Tibial nerve (tissue), 4 donors: ENCODE measurements at regions not wholly inside any gene's neighbourhood (a gene's known extent, or its start where the extent isn't known, plus 50 kb on each side); places are given as distances from the start of the nearest gene placed in this dataset.
A peak's percentile ranks its signal among the peaks of the same experiment; 100 is the strongest.

Experiments
- DNase-seq, 2 donors: peaks; one replicate each; pipeline ENCODE4 v3.0.0-alpha.2; 2019; ENCODE audit warnings: low spot score in 2 of 2
- H3K27ac ChIP-seq, 4 donors: fragments of 200-600 bp; sonication (generic) in 3 of 4; one replicate each; pipeline ENCODE4 v1.5.1; 2017 to 2019; ENCODE audit warnings: mild to moderate bottlenecking in 1 of 4
- H3K27me3 ChIP-seq, 2 donors: fragments of 200-600 bp; sonication (generic) in 1 of 2; one replicate each; pipeline versions ENCODE4 v1.5.1 to v1.6.0; 2017 to 2019
- H3K36me3 ChIP-seq, 3 donors: fragments of 200-600 bp; sonication (generic); one replicate each; pipeline ENCODE4 v1.5.1; 2018 to 2019
- H3K4me1 ChIP-seq, 4 donors: fragments of 200-600 bp; sonication (generic) in 3 of 4; one replicate each; pipeline ENCODE4 v1.5.1; 2017 to 2019
- H3K4me3 ChIP-seq, 4 donors: fragments of 200-600 bp; sonication (generic) in 3 of 4; one replicate each; pipeline ENCODE4 v1.5.1; 2017 to 2019; ENCODE audit warnings: mild to moderate bottlenecking in 1 of 4, moderate library complexity in 1 of 4
- H3K9me3 ChIP-seq, 4 donors: fragments of 200-600 bp; sonication (generic) in 3 of 4; one replicate each; pipeline ENCODE4 v1.5.1; 2017 to 2019
- CTCF ChIP-seq, 5 experiments: fragments of 200-600 bp in 3 of 5; fragments of 450-650 bp in 2 of 5; sonication (generic) in 3 of 5; IDR thresholded peaks; one replicate each; pipeline ENCODE4 v1.5.1; 2016 to 2019; ENCODE audit warnings: antibody characterized with exemption in 5 of 5, mild to moderate bottlenecking in 3 of 5, moderate library complexity in 2 of 5
- EP300 ChIP-seq, 2 donors: sonication (generic); formaldehyde crosslinking; IDR thresholded peaks; one replicate each; pipeline ENCODE4 v1.6.1; 2017; ENCODE audit warnings: antibody characterized with exemption in 2 of 2, mild to moderate bottlenecking in 1 of 2
- POLR2A ChIP-seq, 2 donors: fragments of 450-650 bp; IDR thresholded peaks; one replicate each; pipeline ENCODE4 v1.6.1; 2017; ENCODE audit warnings: antibody characterized with exemption in 2 of 2, mild to moderate bottlenecking in 2 of 2, moderate library complexity in 2 of 2
- WGBS, 2 donors: methylation state at CpG; one replicate each; pipeline ENCODE4 v1.1.5; 2018; 5-methylcytosine and 5-hydroxymethylcytosine counted together

- no peaks in the 10 kb centered on the region for H3K4me1 ChIP-seq
- TF ChIP-seq POLR2A (IDR thresholded peaks at IDR 0.05) (no peak), EP300 (IDR thresholded peaks at IDR 0.05) (no peak), CTCF (IDR thresholded peaks at IDR 0.05) (no peak)
- no peaks in the 10 kb centered on the region for H3K27me3 ChIP-seq
- WGBS, 2 donors = 59 to 71% methylated on average over 9 of the region's 9 CpGs
- no peaks in the 10 kb centered on the region for H3K36me3 ChIP-seq
- H3K9me3 ChIP-seq = peaks cover 0 to 7% (median 0%) of the 10 kb centered on the region in 4 donors
- DNase-seq = no peak
- H3K4me3 ChIP-seq = no peak overlapping the region
- H3K27ac ChIP-seq = no peak overlapping the region
Measured at GRCh38 chr19:29119590-29119989, 93.4 kb downstream of the UQCRFS1 start.

GRCh38 chr19:29118389-29118788 is 94.6 kb downstream of the UQCRFS1 start:
- no peaks in the 10 kb centered on the region for H3K4me1 ChIP-seq
- H3K36me3 ChIP-seq = no peaks in the 10 kb centered on the region
- no peaks in the 10 kb centered on the region for H3K9me3 ChIP-seq
- H3K4me3 ChIP-seq = no peak overlapping the region
- peak in 1 of 2 donors; percentile 21 for DNase-seq
- H3K27ac ChIP-seq = no peak overlapping the region
- TF ChIP-seq CTCF (IDR thresholded peaks at IDR 0.05) = no peak
- TF ChIP-seq EP300 (IDR thresholded peaks at IDR 0.05) = peak in 1 of 2 donors; percentile 19
- TF ChIP-seq POLR2A (IDR thresholded peaks at IDR 0.05) = no peak
- WGBS, 2 donors = 26 to 32% methylated on average over 3 of the region's 3 CpGs
- no peaks in the 10 kb centered on the region for H3K27me3 ChIP-seq

GRCh38 chr19:29117926-29118325 is 95.0 kb downstream of the UQCRFS1 start:
- H3K27me3 ChIP-seq = no peaks in the 10 kb centered on the region
- WGBS, 2 donors = 43 to 52% methylated on average over 7 of the region's 7 CpGs
- no peaks in the 10 kb centered on the region for H3K4me1 ChIP-seq
- no peaks in the 10 kb centered on the region for H3K36me3 ChIP-seq
- no peak for DNase-seq
- TF ChIP-seq POLR2A (IDR thresholded peaks at IDR 0.05) = no peak
- no peak for TF ChIP-seq EP300 (IDR thresholded peaks at IDR 0.05)
- no peak for TF ChIP-seq CTCF (IDR thresholded peaks at IDR 0.05)
- no peak overlapping the region for H3K4me3 ChIP-seq
- no peaks in the 10 kb centered on the region for H3K9me3 ChIP-seq
- no peak overlapping the region for H3K27ac ChIP-seq

GRCh38 chr19:29115181-29115580 is 97.8 kb downstream of the UQCRFS1 start:
- DNase-seq = no peak
- Histone ChIP-seq H3K4me3 (no peak overlapping the region), H3K27ac (no peak overlapping the region), H3K36me3 (no peaks in the 10 kb centered on the region), H3K4me1 (no peaks in the 10 kb centered on the region), H3K27me3 (no peaks in the 10 kb centered on the region), H3K9me3 (no peaks in the 10 kb centered on the region)
- no peak for TF ChIP-seq EP300 (IDR thresholded peaks at IDR 0.05)
- TF ChIP-seq CTCF (IDR thresholded peaks at IDR 0.05) = no peak
- TF ChIP-seq POLR2A (IDR thresholded peaks at IDR 0.05) = no peak
- WGBS, 2 donors = 88 to 100% methylated on average over 1 of the region's 1 CpG

- Histone ChIP-seq H3K4me1 (no peaks in the 10 kb centered on the region), H3K27ac (no peak overlapping the region), H3K27me3 (no peaks in the 10 kb centered on the region), H3K9me3 (no peaks in the 10 kb centered on the region), H3K36me3 (no peaks in the 10 kb centered on the region), H3K4me3 (no peak overlapping the region)
- no peak for DNase-seq
- WGBS, 2 donors = 87 to 98% methylated on average over 5 to 8 of the region's 9 CpGs
- TF ChIP-seq POLR2A (IDR thresholded peaks at IDR 0.05) (no peak), EP300 (IDR thresholded peaks at IDR 0.05) (no peak), CTCF (IDR thresholded peaks at IDR 0.05) (no peak)
Measured at GRCh38 chr19:29113838-29114237, 99.1 kb downstream of the UQCRFS1 start.
